PC-9 (cell line): ENCODE measurements at regions not wholly inside any gene's neighbourhood (a gene's known extent, or its start where the extent isn't known, plus 50 kb on each side); places are given as distances from the start of the nearest gene placed in this dataset.

Source experiments
- EZH2 ChIP-seq: fragments of 200-600 bp; sonication (generic); IDR thresholded peaks from 2 replicates; pipeline ENCODE4 v1.8.0; 2017; ENCODE audit warnings: antibody characterized with exemption, low read depth
- TF ChIP-seq, protein P1 (sequence below): fragments of 200-600 bp; sonication (generic); conservative IDR thresholded peaks from 2 replicates; pipeline ENCODE4 v1.6.1; 2017; ENCODE audit warnings: mixed run types, antibody characterized with exemption, mild to moderate bottlenecking, moderate library complexity

DNA sequence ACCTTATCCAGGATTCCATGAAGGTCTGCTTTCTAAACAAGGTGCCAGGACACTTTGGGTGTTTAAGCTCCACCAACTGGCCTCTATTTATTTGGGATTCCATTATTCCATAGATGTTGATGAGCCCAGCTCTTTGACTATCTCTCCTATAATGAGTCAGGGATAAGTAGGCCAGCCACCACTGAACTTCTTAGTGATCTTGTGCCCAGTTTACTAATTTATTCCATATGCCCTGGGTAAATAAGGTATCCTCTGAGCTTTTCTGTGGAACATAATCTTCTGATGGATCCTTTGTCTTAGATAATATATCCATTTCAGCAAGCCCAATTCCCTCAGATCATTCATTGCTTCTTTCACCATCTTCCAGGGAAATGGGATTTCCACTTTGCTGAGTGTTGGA, 535.0 kb downstream of the FOXG1 start:
- no peak for TF ChIP-seq EZH2
- TF ChIP-seq, protein P1, sequence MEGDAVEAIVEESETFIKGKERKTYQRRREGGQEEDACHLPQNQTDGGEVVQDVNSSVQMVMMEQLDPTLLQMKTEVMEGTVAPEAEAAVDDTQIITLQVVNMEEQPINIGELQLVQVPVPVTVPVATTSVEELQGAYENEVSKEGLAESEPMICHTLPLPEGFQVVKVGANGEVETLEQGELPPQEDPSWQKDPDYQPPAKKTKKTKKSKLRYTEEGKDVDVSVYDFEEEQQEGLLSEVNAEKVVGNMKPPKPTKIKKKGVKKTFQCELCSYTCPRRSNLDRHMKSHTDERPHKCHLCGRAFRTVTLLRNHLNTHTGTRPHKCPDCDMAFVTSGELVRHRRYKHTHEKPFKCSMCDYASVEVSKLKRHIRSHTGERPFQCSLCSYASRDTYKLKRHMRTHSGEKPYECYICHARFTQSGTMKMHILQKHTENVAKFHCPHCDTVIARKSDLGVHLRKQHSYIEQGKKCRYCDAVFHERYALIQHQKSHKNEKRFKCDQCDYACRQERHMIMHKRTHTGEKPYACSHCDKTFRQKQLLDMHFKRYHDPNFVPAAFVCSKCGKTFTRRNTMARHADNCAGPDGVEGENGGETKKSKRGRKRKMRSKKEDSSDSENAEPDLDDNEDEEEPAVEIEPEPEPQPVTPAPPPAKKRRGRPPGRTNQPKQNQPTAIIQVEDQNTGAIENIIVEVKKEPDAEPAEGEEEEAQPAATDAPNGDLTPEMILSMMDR = no peak
